VCaP (cell line): ENCODE measurements at regions not wholly inside any gene's neighbourhood (a gene's known extent, or its start where the extent isn't known, plus 50 kb on each side); places are given as distances from the start of the nearest gene placed in this dataset.

ENCODE experiments used
- H3K27ac ChIP-seq: fragments of 450-650 bp; 2 replicates; pipeline ENCODE4 v1.5.1; 2017
- TF ChIP-seq, protein P1 (sequence below): fragments of 450-650 bp; conservative IDR thresholded peaks from 2 replicates; pipeline ENCODE4 v1.5.1; 2017; ENCODE audit warnings: mild to moderate bottlenecking, moderate library complexity

DNA sequence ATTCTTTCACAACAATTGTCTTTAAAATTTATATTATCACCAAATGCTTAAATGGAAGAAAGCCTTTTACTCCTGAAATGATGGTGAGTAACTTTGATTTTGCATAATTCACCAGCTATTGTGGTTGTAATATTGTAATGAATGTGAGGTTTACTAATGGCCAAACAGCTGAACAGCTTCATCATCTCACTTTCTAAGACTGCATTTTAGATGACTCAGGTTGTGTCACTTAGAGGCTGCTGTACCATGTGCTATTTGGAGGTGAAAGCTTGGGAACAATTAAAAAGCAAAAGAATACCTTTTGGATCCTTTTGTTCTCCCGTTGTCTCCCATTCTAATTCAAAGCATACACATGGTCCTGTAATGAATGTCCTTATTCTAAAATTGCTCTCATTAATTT is 604.0 kb upstream of the PFKP start:
- TF ChIP-seq, protein P1, sequence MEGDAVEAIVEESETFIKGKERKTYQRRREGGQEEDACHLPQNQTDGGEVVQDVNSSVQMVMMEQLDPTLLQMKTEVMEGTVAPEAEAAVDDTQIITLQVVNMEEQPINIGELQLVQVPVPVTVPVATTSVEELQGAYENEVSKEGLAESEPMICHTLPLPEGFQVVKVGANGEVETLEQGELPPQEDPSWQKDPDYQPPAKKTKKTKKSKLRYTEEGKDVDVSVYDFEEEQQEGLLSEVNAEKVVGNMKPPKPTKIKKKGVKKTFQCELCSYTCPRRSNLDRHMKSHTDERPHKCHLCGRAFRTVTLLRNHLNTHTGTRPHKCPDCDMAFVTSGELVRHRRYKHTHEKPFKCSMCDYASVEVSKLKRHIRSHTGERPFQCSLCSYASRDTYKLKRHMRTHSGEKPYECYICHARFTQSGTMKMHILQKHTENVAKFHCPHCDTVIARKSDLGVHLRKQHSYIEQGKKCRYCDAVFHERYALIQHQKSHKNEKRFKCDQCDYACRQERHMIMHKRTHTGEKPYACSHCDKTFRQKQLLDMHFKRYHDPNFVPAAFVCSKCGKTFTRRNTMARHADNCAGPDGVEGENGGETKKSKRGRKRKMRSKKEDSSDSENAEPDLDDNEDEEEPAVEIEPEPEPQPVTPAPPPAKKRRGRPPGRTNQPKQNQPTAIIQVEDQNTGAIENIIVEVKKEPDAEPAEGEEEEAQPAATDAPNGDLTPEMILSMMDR: no peak
- H3K27ac ChIP-seq: no peak overlapping the region

DNA sequence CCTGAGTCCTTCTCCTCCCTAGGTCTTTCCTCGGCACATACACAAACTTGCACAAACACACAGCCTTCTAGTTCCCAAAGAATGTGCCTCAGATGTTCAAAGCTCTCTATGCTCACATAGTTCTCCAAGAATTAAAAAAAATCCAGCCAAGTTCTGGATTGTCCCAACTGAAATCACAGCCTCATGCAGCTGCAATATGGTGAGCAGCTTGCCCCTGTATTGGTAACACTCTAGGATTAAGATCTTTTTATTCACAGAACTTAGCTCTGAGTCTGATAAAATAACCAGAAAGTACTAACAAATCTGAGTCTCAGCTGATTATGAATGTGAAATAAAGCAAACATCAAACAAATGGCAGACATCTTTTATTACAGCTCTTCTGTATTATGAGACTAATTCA is 604.8 kb upstream of the PFKP start:
- TF ChIP-seq, protein P1: no peak
- no peak overlapping the region for H3K27ac ChIP-seq

DNA sequence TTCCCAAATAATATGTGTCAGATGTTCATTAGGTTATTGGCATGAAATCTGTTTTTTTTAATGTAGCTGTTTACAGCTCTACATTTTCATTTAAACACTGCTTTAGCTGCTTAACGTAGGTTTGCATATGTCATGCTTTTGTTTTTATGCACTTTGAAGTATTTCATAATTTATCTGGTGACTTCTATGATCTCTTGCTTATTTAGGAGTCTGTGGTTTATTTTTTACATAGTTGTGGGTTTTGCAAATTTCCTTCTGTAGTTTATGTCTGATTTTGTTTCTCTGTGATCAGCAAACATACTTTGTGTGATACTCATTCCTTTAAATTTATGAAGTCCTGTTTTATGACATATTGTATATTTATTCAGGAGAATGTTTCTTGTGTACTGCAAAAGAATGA is 606.5 kb upstream of the PFKP start:
- TF ChIP-seq, protein P1: no peak
- H3K27ac ChIP-seq: no peak overlapping the region

DNA sequence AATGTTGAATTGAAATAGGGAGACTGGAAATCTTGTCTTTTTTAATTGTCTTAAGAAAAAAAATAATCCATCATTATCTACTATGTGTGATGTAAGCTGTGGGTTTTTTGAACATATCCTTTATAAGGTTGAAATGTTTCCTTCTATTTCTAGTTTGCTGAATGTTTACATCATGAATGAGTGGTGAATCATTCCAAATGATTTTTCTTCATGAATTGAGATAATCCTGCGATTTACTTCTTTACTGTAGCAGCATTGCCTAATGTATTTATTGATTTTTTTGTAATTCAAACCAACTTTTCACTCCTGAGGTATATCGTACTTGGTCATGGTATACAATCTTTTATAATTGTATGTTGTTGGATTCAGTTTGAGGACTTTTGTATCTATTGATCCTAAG is 607.6 kb upstream of the PFKP start:
- TF ChIP-seq, protein P1: no peak

DNA sequence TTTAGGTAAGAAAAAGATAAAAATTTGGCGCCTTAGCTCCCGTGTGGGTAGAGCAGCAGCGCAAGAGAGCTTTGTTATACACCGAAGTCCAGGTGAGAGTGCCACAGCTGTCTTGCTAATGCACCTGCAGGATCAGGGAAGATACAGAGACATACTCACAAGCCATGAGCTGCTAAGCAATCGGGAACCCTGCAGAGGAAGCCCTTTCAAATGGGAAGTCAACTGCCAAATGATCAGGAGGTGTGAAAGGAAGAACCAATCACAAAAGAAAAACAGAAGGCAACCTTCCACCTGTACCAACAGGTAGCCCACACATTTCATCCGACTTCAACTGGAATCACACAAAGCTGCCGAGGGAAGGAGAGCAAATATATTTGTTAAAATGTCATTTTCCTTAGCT is 610.5 kb upstream of the PFKP start:
- H3K27ac ChIP-seq: no peak overlapping the region
- TF ChIP-seq, protein P1: no peak

More for the DNA sequence above, 607.6 kb upstream of the PFKP start:
- H3K27ac ChIP-seq: no peak overlapping the region

DNA sequence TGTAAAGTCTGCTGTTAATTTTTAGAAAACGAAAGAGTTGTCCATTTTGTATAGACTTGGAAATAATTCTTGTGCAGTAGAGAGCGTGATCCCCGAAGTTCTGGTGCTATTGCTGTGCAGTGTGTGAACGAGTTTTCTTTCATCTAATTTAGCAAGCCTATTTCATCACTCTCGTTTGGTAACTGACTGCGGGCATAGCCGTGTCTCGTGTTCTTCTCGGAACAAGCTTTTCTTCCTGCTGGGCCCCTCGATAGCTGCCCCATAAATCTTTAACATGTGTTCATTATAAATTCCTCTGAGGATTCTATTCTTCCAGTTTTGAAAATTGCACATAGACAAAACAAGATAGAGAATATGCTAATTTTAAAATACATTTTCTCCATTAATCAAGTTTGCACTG is 622.0 kb upstream of the PFKP start:
- TF ChIP-seq, protein P1: no peak
- H3K27ac ChIP-seq: no peak overlapping the region

DNA sequence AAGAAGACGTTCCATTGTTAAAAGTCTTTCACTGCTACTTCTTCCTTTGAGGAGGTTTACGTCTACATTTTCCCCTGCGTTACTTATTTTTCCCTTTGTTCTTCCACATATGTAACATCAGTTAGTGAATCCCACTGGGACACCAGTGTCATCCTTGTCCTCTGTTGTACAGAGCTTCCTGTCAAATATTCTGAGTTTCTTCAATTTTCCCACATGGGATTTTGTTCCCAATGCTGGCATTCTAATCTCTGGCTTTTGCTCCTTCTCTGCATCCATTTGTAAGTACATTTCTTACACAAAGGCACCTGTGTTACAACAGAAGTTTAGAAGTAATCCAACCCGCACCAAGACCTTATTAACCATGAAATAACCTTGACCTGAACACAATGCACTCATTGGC is 627.4 kb upstream of the PFKP start:
- no peak overlapping the region for H3K27ac ChIP-seq
- TF ChIP-seq, protein P1: no peak

DNA sequence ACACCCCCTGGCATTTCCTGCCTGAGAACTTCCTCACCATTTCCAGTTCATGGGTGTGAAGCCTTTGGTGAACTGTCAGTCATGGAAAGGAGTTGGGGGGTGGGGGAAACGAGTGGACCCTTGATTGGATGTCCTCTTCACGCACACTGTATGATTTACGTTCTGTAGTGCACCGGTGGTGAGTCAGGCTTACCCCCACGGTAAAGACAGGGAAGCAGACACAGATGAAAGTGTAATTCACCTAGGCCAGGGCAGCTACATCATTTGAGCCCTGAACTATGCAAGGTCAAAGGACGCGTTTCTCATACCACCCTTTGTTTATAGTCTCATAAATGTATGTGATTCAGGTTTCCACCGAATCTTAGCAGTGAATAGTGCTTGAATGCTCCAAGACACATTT is 628.3 kb upstream of the PFKP start:
- TF ChIP-seq, protein P1: no peak
- H3K27ac ChIP-seq: no peak overlapping the region
